Ishikawa (cell line): ENCODE measurements at regions not wholly inside any gene's neighbourhood (a gene's known extent, or its start where the extent isn't known, plus 50 kb on each side); places are given as distances from the start of the nearest gene placed in this dataset.

Source experiments
- CEBPB ChIP-seq: IDR thresholded peaks from 2 replicates; pipeline ENCODE4 v1.6.1; 2012
- CREB1 ChIP-seq: IDR thresholded peaks from 2 replicates; pipeline ENCODE4 v1.6.1; 2012; ENCODE audit warnings: low read depth
- EGR1 ChIP-seq: IDR thresholded peaks from 2 replicates; pipeline ENCODE4 v1.6.1; 2012
- EP300 ChIP-seq: IDR thresholded peaks from 2 replicates; pipeline ENCODE4 v1.6.1; 2012; ENCODE audit warnings: borderline replicate concordance
- FOXM1 ChIP-seq: IDR thresholded peaks from 2 replicates; pipeline ENCODE4 v1.6.1; 2012; ENCODE audit warnings: low read depth, borderline replicate concordance
- NFIC ChIP-seq: IDR thresholded peaks from 2 replicates; pipeline ENCODE4 v1.6.1; 2012
- RAD21 ChIP-seq: IDR thresholded peaks from 2 replicates; pipeline ENCODE4 v1.6.1; 2012; ENCODE audit warnings: low read depth
- TAF1 ChIP-seq: IDR thresholded peaks from 2 replicates; pipeline ENCODE4 v1.6.1; 2012; ENCODE audit warnings: low read depth, mild to moderate bottlenecking
- TCF12 ChIP-seq: IDR thresholded peaks from 2 replicates; pipeline ENCODE4 v1.6.1; 2012; ENCODE audit warnings: low read depth
- TEAD4 ChIP-seq: IDR thresholded peaks from 2 replicates; pipeline ENCODE4 v1.6.1; 2012
- YY1 ChIP-seq: IDR thresholded peaks from 2 replicates; pipeline ENCODE4 v1.6.1; 2012; ENCODE audit warnings: low read depth
- ZBTB7A ChIP-seq: IDR thresholded peaks from 2 replicates; pipeline ENCODE4 v1.6.1; 2012; ENCODE audit warnings: low read depth
- TF ChIP-seq, protein P1 (sequence below): IDR thresholded peaks from 2 replicates; pipeline ENCODE4 v1.6.1; 2012; ENCODE audit warnings: low read depth, mild to moderate bottlenecking
- TF ChIP-seq, protein P2 (sequence below): IDR thresholded peaks from 2 replicates; pipeline ENCODE4 v1.6.1; 2012
- TF ChIP-seq, protein P3 (sequence below): IDR thresholded peaks from 2 replicates; pipeline ENCODE4 v1.6.1; 2012

DNA sequence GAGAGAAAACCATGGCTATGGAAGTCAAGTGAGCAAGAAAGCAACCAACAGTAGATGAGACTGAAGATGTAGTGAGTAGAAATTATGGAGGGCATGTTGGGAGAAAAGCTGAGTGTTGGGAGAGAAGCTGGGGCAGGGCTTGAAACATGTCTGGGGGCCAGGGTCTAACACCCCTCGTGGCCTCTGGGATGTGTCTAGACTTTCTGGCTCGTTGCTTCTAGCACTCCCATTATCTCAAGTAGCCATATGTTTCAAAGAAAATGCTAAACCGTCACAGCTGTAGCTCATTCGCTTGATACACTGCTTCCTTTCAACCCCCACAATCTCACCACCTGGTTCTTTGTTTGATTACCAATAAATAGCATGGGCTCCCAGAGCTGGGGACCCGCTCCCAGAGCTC is 83.8 kb upstream of the BCHE start:
- TF ChIP-seq, protein P1, sequence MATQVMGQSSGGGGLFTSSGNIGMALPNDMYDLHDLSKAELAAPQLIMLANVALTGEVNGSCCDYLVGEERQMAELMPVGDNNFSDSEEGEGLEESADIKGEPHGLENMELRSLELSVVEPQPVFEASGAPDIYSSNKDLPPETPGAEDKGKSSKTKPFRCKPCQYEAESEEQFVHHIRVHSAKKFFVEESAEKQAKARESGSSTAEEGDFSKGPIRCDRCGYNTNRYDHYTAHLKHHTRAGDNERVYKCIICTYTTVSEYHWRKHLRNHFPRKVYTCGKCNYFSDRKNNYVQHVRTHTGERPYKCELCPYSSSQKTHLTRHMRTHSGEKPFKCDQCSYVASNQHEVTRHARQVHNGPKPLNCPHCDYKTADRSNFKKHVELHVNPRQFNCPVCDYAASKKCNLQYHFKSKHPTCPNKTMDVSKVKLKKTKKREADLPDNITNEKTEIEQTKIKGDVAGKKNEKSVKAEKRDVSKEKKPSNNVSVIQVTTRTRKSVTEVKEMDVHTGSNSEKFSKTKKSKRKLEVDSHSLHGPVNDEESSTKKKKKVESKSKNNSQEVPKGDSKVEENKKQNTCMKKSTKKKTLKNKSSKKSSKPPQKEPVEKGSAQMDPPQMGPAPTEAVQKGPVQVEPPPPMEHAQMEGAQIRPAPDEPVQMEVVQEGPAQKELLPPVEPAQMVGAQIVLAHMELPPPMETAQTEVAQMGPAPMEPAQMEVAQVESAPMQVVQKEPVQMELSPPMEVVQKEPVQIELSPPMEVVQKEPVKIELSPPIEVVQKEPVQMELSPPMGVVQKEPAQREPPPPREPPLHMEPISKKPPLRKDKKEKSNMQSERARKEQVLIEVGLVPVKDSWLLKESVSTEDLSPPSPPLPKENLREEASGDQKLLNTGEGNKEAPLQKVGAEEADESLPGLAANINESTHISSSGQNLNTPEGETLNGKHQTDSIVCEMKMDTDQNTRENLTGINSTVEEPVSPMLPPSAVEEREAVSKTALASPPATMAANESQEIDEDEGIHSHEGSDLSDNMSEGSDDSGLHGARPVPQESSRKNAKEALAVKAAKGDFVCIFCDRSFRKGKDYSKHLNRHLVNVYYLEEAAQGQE, result no peak
- TF ChIP-seq YY1, result no peak
- no peak for TF ChIP-seq TAF1
- TF ChIP-seq, protein P2, sequence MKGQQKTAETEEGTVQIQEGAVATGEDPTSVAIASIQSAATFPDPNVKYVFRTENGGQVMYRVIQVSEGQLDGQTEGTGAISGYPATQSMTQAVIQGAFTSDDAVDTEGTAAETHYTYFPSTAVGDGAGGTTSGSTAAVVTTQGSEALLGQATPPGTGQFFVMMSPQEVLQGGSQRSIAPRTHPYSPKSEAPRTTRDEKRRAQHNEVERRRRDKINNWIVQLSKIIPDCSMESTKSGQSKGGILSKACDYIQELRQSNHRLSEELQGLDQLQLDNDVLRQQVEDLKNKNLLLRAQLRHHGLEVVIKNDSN, result no peak
- no peak for TF ChIP-seq TCF12

DNA sequence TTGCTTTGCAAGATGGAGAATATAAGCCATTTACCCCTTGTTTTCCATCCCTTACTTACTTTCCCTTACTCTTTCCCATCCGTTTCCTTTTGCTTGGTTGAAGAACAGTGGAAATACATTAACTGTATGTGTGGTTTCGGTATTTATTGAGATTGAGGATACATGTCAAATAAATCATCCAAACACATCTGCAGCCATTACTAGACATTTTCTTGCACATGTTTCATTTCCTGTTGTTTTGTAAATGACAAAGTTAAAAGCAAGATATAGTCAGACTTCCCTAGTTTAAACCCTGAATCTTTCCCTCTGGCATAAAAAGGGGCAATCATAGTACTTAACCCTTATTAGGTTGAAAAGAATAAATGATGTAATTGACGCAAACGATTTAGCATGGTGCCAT is 82.1 kb upstream of the BCHE start:
- no peak for TF ChIP-seq CEBPB

DNA sequence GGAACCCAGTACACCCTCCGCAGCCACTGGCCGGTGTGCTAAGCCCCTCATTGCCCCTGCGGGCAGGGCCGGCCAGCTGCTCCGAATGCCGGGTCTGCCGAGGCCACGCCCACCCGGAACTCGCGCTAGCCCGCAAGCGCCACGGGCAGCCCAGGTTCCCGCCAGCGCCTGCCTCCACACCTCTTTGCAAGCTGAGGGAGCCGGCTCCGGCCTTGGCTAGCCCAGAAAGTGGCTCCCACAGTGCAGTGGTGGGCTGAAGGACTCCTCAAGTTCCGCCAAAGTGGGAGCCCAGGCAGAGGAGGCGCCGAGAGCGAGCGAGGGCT is 81.4 kb upstream of the BCHE start:
- no peak for TF ChIP-seq EGR1
- no peak for TF ChIP-seq YY1
- TF ChIP-seq, protein P2, result no peak
- TF ChIP-seq TAF1, result no peak
- no peak for TF ChIP-seq RAD21
- no peak for TF ChIP-seq TEAD4
- TF ChIP-seq, protein P1, result no peak
- TF ChIP-seq, protein P3, sequence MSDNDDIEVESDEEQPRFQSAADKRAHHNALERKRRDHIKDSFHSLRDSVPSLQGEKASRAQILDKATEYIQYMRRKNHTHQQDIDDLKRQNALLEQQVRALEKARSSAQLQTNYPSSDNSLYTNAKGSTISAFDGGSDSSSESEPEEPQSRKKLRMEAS, result no peak
- no peak for TF ChIP-seq CEBPB
- no peak for TF ChIP-seq CREB1
- TF ChIP-seq TCF12, result no peak
- no peak for TF ChIP-seq NFIC
- no peak for TF ChIP-seq EP300

DNA sequence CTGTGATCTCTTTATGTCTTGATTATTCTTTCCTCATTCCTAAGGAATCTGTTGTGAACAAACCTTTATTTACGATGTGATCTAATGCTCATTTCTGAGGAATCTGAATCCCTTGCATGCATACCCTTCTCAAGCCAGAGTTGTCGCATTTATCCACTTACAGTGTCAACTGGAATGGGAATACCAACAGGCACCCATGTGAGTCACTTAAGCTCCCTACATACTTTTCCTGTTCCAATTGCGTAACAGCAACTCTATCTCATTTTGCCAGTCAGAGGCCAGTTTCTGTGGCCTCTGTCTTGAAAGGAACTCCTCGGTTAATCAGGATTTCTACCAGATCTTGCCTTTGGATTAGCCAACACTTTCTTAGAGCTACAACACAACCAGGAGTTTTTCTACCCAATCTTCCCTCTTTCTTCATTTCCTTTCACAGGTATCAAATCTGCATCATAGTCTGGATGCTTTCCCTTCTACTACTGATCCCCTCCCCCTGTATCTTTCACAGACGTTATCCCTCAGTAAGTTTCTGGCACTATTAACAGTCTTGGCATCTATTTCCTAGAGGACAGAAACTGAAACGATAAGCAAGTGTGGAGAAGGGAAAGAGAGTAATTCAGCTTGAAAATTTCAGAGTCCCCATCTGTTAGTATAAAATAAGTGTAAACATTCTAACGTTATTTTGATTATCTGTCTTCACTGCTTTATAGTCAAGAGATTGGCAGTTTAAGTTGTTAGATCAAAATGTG is 66.8 kb upstream of the BCHE start:
- TF ChIP-seq CEBPB (no peak), NFIC (no peak), ZBTB7A (no peak), EGR1 (no peak), TCF12 (no peak), YY1 (no peak), EP300 (no peak), CREB1 (no peak), TAF1 (no peak), TEAD4 (no peak), RAD21 (no peak), FOXM1 (no peak)
- TF ChIP-seq, protein P2, result no peak
- TF ChIP-seq, protein P3, result no peak
- TF ChIP-seq, protein P1, result no peak

DNA sequence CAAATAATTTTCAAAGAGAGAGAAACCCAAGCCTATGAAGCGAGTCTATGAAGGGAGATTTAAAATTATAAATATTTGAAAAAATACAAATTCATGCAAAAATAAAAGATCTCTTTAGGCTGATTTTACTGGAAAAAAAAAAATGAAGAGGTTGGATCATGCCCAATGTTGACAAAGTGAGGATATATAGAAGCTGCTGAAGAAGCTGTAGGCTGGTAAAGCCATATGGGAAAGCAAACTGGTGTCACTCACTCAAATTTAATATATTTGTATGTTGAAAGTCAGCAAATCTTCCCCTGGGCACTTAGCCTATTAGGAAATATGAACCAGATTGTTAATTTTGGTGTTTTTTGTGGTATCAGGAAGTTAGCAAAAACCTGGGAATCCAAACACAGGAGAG is 61.8 kb upstream of the BCHE start:
- TF ChIP-seq, protein P2, result no peak
- no peak for TF ChIP-seq TEAD4
- TF ChIP-seq CEBPB, result no peak
- TF ChIP-seq TAF1, result no peak
- TF ChIP-seq FOXM1, result no peak
- no peak for TF ChIP-seq RAD21
- no peak for TF ChIP-seq YY1
- TF ChIP-seq NFIC, result no peak
- TF ChIP-seq, protein P1, result no peak
- TF ChIP-seq, protein P3, result no peak
- TF ChIP-seq EGR1, result no peak
- TF ChIP-seq TCF12, result no peak
- TF ChIP-seq EP300, result no peak
- no peak for TF ChIP-seq ZBTB7A
- TF ChIP-seq CREB1, result no peak
